Vagina (tissue), 2 donors: ENCODE measurements at regions not wholly inside any gene's neighbourhood (a gene's known extent, or its start where the extent isn't known, plus 50 kb on each side); places are given as distances from the start of the nearest gene placed in this dataset.

ENCODE experiments used
- DNase-seq, 2 donors: peaks; one replicate each; pipeline ENCODE4 v3.0.0-alpha.2; 2017; ENCODE audit errors: extremely low spot score in 2 of 2
- H3K27ac ChIP-seq: fragments of 200-600 bp; sonication (generic); one replicate; pipeline ENCODE4 v1.5.1; 2019
- H3K27me3 ChIP-seq: fragments of 200-600 bp; sonication (generic); one replicate; pipeline ENCODE4 v1.5.1; 2019
- H3K36me3 ChIP-seq, 2 donors: fragments of 200-600 bp; sonication (generic); one replicate each; pipeline ENCODE4 v1.5.1; 2017 to 2019
- H3K4me1 ChIP-seq: fragments of 200-600 bp; sonication (generic); one replicate; pipeline ENCODE4 v1.5.1; 2019
- H3K4me3 ChIP-seq, 2 donors: fragments of 200-600 bp; sonication (generic); 1 replicate in 1 of 2; 2 replicates in 1 of 2; pipeline ENCODE4 v1.5.1; 2016 to 2019
- H3K9me3 ChIP-seq: fragments of 200-600 bp; sonication (generic); one replicate; pipeline ENCODE4 v1.5.1; 2019
- POLR2A ChIP-seq, 2 donors: fragments of 450-650 bp; IDR thresholded peaks; one replicate each; pipeline ENCODE4 v1.6.1; 2017; ENCODE audit warnings: antibody characterized with exemption in 2 of 2, mild to moderate bottlenecking in 2 of 2, moderate library complexity in 2 of 2
- POLR2AphosphoS5 ChIP-seq, 2 donors: sonication (generic); formaldehyde crosslinking; IDR thresholded peaks; one replicate each; pipeline ENCODE4 v1.9.0; 2017; ENCODE audit warnings: antibody characterized with exemption in 2 of 2, mild to moderate bottlenecking in 2 of 2, low read depth in 1 of 2; ENCODE audit not compliant: insufficient read depth in 1 of 2
- intact Hi-C: fragments of 100-400 bp; cut with DNase I; formaldehyde crosslinking; loops from one replicate; pipeline ENCODE4 v1.15.1; 2023
- TF ChIP-seq, protein P1 (sequence below), 3 experiments: fragments of 450-650 bp in 2 of 3; fragments of 200-600 bp in 1 of 3; sonication (generic) in 1 of 3; IDR thresholded peaks; one replicate each; pipeline ENCODE4 v1.5.1; 2017 to 2019; ENCODE audit warnings: antibody characterized with exemption in 3 of 3, mild to moderate bottlenecking in 2 of 3, moderate library complexity in 2 of 3

DNA sequence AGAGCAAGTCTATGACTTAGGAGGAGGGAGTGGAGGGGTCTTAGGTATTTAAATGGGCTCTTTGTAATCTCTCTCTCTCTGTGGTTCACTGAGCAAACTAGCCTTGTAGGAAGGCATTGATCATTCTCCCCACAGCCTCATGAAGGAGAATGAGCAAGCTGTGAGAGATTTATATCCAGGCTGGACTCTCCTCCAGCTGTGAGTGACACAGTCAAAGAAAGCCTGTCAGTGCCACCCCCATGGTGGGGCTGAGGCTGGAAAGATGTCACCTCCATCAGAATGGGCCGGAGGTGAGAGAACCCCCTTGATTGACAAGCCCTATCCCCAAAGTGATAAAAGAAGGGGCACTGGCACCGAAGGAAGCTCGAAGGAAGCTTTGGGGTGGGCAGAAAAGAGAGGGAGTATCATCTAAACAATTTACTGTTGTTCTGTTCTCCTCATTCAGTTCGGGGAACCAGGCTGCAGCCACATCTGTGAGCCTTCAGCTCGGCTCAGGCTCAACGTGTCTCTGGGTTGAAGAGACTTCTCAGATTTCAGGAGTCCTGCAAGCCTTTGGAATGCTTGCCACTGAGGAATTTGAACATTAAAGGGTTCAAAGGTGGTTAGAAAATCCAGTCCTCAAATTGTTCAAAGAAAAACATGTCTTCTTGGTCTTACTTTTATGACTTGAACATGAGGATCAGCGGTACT lies 538.2 kb upstream of the ZNF462 start:
- TF ChIP-seq POLR2A (IDR thresholded peaks at IDR 0.05), result no peak
- TF ChIP-seq, protein P1, sequence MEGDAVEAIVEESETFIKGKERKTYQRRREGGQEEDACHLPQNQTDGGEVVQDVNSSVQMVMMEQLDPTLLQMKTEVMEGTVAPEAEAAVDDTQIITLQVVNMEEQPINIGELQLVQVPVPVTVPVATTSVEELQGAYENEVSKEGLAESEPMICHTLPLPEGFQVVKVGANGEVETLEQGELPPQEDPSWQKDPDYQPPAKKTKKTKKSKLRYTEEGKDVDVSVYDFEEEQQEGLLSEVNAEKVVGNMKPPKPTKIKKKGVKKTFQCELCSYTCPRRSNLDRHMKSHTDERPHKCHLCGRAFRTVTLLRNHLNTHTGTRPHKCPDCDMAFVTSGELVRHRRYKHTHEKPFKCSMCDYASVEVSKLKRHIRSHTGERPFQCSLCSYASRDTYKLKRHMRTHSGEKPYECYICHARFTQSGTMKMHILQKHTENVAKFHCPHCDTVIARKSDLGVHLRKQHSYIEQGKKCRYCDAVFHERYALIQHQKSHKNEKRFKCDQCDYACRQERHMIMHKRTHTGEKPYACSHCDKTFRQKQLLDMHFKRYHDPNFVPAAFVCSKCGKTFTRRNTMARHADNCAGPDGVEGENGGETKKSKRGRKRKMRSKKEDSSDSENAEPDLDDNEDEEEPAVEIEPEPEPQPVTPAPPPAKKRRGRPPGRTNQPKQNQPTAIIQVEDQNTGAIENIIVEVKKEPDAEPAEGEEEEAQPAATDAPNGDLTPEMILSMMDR (IDR thresholded peaks at IDR 0.05), result no peak
- H3K4me1 ChIP-seq, result no peaks in the 10 kb centered on the region
- intact Hi-C loops, result no loop called here
- H3K27me3 ChIP-seq, result no peaks in the 10 kb centered on the region
- H3K4me3 ChIP-seq, result no peak overlapping the region
- H3K9me3 ChIP-seq, result no peaks in the 10 kb centered on the region
- H3K27ac ChIP-seq, result no peak overlapping the region
- no peak for DNase-seq
- H3K36me3 ChIP-seq, result no peaks in the 10 kb centered on the region

- H3K4me3 ChIP-seq, result no peak overlapping the region
- intact Hi-C loops, result no loop called here
- no peaks in the 10 kb centered on the region for H3K27me3 ChIP-seq
- no peaks in the 10 kb centered on the region for H3K9me3 ChIP-seq
- no peak for DNase-seq
- TF ChIP-seq, protein P1 (IDR thresholded peaks at IDR 0.05), result no peak
- TF ChIP-seq POLR2AphosphoS5 (IDR thresholded peaks at IDR 0.05; ENCODE audit: insufficient read depth in 1 of 2, low read depth in 1 of 2) (no peak), POLR2A (IDR thresholded peaks at IDR 0.05) (no peak)
- H3K4me1 ChIP-seq, result no peaks in the 10 kb centered on the region
- H3K36me3 ChIP-seq, result no peaks in the 10 kb centered on the region
- H3K27ac ChIP-seq, result no peak overlapping the region
Observed at GRCh38 chr9:106326493-106326892, 536.5 kb upstream of the ZNF462 start.

GRCh38 chr9:106333481-106333880 lies 529.5 kb upstream of the ZNF462 start:
- H3K4me1 ChIP-seq, result no peaks in the 10 kb centered on the region
- intact Hi-C loops, result no loop called here
- H3K36me3 ChIP-seq, result no peaks in the 10 kb centered on the region
- no peaks in the 10 kb centered on the region for H3K9me3 ChIP-seq
- H3K4me3 ChIP-seq, result no peak overlapping the region
- TF ChIP-seq POLR2AphosphoS5 (IDR thresholded peaks at IDR 0.05; ENCODE audit: insufficient read depth in 1 of 2, low read depth in 1 of 2), result no peak
- TF ChIP-seq, protein P1 (IDR thresholded peaks at IDR 0.05), result no peak
- no peak for TF ChIP-seq POLR2A (IDR thresholded peaks at IDR 0.05)
- no peaks in the 10 kb centered on the region for H3K27me3 ChIP-seq
- H3K27ac ChIP-seq, result no peak overlapping the region
- no peak for DNase-seq

- intact Hi-C loops, result no loop called here
- no peaks in the 10 kb centered on the region for H3K4me1 ChIP-seq
- no peaks in the 10 kb centered on the region for H3K9me3 ChIP-seq
- H3K4me3 ChIP-seq, result no peak overlapping the region
- TF ChIP-seq, protein P1 (IDR thresholded peaks at IDR 0.05), result no peak
- no peak for TF ChIP-seq POLR2AphosphoS5 (IDR thresholded peaks at IDR 0.05; ENCODE audit: insufficient read depth in 1 of 2, low read depth in 1 of 2)
- TF ChIP-seq POLR2A (IDR thresholded peaks at IDR 0.05), result no peak
- H3K27ac ChIP-seq, result no peak overlapping the region
- H3K36me3 ChIP-seq, result no peaks in the 10 kb centered on the region
- no peak for DNase-seq
- no peaks in the 10 kb centered on the region for H3K27me3 ChIP-seq
Observed at GRCh38 chr9:106334081-106334480, 528.9 kb upstream of the ZNF462 start.

DNA sequence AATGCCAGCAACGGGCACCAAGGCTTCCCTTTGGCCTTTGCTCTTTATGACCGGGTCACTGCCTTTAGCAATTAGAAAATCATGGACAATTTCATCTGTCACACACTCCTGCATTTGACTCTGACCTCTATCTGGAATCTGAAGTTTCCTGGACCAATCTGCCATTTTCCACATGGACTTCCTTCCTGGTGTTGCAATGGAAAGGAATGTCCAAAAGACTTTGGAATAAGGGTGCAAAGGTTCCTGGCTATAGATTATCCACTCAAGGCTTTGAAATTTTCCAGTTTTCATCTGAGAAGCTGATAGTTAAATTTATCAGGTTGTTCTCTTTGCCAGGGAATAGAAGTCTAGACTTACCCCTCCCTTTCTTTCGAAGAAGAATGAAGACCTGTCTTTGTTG lies 523.1 kb upstream of the ZNF462 start:
- Histone ChIP-seq H3K36me3 (no peaks in the 10 kb centered on the region), H3K27me3 (no peaks in the 10 kb centered on the region), H3K4me1 (no peaks in the 10 kb centered on the region), H3K9me3 (no peaks in the 10 kb centered on the region), H3K27ac (no peak overlapping the region), H3K4me3 (no peak overlapping the region)
- no peak for TF ChIP-seq POLR2AphosphoS5 (IDR thresholded peaks at IDR 0.05; ENCODE audit: insufficient read depth in 1 of 2, low read depth in 1 of 2)
- TF ChIP-seq, protein P1 (IDR thresholded peaks at IDR 0.05), result no peak
- no peak for TF ChIP-seq POLR2A (IDR thresholded peaks at IDR 0.05)
- DNase-seq, result no peak
- intact Hi-C loops, result no loop called here
